Endothelial cell of umbilical vein (primary cell): ENCODE measurements at regions not wholly inside any gene's neighbourhood (a gene's known extent, or its start where the extent isn't known, plus 50 kb on each side); places are given as distances from the start of the nearest gene placed in this dataset.

Experiments
- BruUV-seq: library from RNA; stranded (reverse); fragments of 400-500 nt; replicated peaks from 2 replicates; lab custom pipeline; 2021; lab: Mats Ljungman, UMichigan
- CTCF ChIA-PET: fragments of 300-600, 350-600 bp; sonication (Branson Sonifier 250); formaldehyde crosslinking; loops from one replicate; lab custom pipeline; 2021; ENCODE audit warnings: antibody characterized with exemption, inconsistent platforms; lab: Charles Lee
- POLR2A ChIA-PET: fragments of 300-600, 350-600 bp; sonication (Branson Sonifier 250); formaldehyde crosslinking; loops from one replicate; lab custom pipeline; 2021; ENCODE audit warnings: antibody characterized with exemption, inconsistent platforms; lab: Charles Lee
- DNase-seq: peaks from one replicate; pipeline ENCODE4 v3.0.0-alpha.2; 2011; ENCODE audit warnings: low read depth, low spot score
- FAIRE-seq: peaks from 2 replicates; lab custom pipeline; 2011; peaks lifted over from hg19 to GRCh38; lab: Jason Lieb, UNC
- H2AFZ ChIP-seq: 2 replicates; pipeline ENCODE4 v1.6.0; 2012; ENCODE audit warnings: low read depth, low read length, control low read depth, inconsistent platforms
- H3K27ac ChIP-seq: 2 replicates; pipeline ENCODE4 v1.5.1; 2011; ENCODE audit warnings: low read depth, mild to moderate bottlenecking, control low read depth, low read length, moderate library complexity; ENCODE audit not compliant: insufficient read depth
- H3K27me3 ChIP-seq, 2 experiments: 2 replicates each; pipeline versions ENCODE4 v1.6.0 to v1.6.1; 2011; ENCODE audit warnings: low read length in 2 of 2, mixed read lengths in 1 of 2; ENCODE audit not compliant: control insufficient read depth in 2 of 2, insufficient read depth in 2 of 2
- H3K36me3 ChIP-seq, 2 experiments: 2 replicates in 1 of 2; 3 replicates in 1 of 2; pipeline ENCODE4 v1.5.1; 2011; ENCODE audit warnings: low read length in 2 of 2, mild to moderate bottlenecking in 1 of 2, moderate library complexity in 1 of 2; ENCODE audit not compliant: control insufficient read depth in 2 of 2, insufficient read depth in 2 of 2; ENCODE audit errors: extremely low read depth in 1 of 2
- H3K4me1 ChIP-seq: 3 replicates; pipeline ENCODE4 v1.5.1; 2011; ENCODE audit warnings: mild to moderate bottlenecking, low read length; ENCODE audit not compliant: control insufficient read depth, insufficient read depth; ENCODE audit errors: extremely low read depth
- H3K4me2 ChIP-seq: 2 replicates; pipeline ENCODE4 v1.6.1; 2011; ENCODE audit warnings: low read length, control low read depth, mixed read lengths; ENCODE audit not compliant: insufficient read depth
- H3K4me3 ChIP-seq, 3 experiments: fragments of 200-600 bp in 1 of 3; sonication (generic), shearing (Covaris generic) in 1 of 3; replicated peaks in 1 of 3; 2 replicates each; pipeline ENCODE4 v1.5.1; 2011 to 2016; ENCODE audit warnings: control low read depth in 3 of 3, low read length in 3 of 3, mild to moderate bottlenecking in 2 of 3, inconsistent platforms in 1 of 3, low read depth in 1 of 3, moderate library complexity in 1 of 3; ENCODE audit not compliant: insufficient read depth in 1 of 3
- H3K79me2 ChIP-seq: 2 replicates; pipeline ENCODE4 v1.6.0; 2012; ENCODE audit warnings: low read length, inconsistent platforms; ENCODE audit not compliant: control insufficient read depth, insufficient read depth
- H3K9ac ChIP-seq: replicated peaks from 2 replicates; pipeline ENCODE3; 2011; ENCODE audit warnings: low read length, control low read depth; ENCODE audit not compliant: insufficient read depth; ENCODE audit errors: extremely low read depth
- H3K9me1 ChIP-seq: replicated peaks from 3 replicates; pipeline ENCODE4 v1.6.0; 2011; ENCODE audit warnings: mild to moderate bottlenecking, low read length; ENCODE audit not compliant: control insufficient read depth, insufficient read depth; ENCODE audit errors: extremely low read depth
- H3K9me3 ChIP-seq: replicated peaks from 2 replicates; pipeline ENCODE4 v1.5.1; 2012; ENCODE audit warnings: low read length, inconsistent platforms; ENCODE audit not compliant: control insufficient read depth, insufficient read depth
- H4K20me1 ChIP-seq: replicated peaks from 2 replicates; pipeline ENCODE3; 2011; ENCODE audit warnings: mild to moderate bottlenecking, low read length; ENCODE audit not compliant: control insufficient read depth, insufficient read depth; ENCODE audit errors: extremely low read depth
- EZH2 ChIP-seq: IDR thresholded peaks from 2 replicates; pipeline ENCODE4 v1.6.1; 2012; ENCODE audit warnings: borderline replicate concordance, low read depth, mild to moderate bottlenecking, moderate library complexity, low read length, inconsistent platforms; ENCODE audit not compliant: severe bottlenecking
- FOS ChIP-seq: IDR thresholded peaks from 2 replicates; pipeline ENCODE4 v1.6.1; 2011; ENCODE audit warnings: mild to moderate bottlenecking, low read length, moderate library complexity, borderline replicate concordance; ENCODE audit not compliant: insufficient read depth
- GATA2 ChIP-seq: IDR thresholded peaks from 2 replicates; pipeline ENCODE4 v1.7.0; 2011; ENCODE audit warnings: low read depth, mild to moderate bottlenecking, moderate library complexity, mixed read lengths, low read length; ENCODE audit not compliant: insufficient read length, insufficient read depth
- JUN ChIP-seq: IDR thresholded peaks from 2 replicates; pipeline ENCODE4 v1.6.1; 2011; ENCODE audit warnings: borderline replicate concordance, low read depth; ENCODE audit not compliant: insufficient read length, insufficient read depth
- MYC ChIP-seq: IDR thresholded peaks from one replicate; pipeline ENCODE4 v1.6.1; 2011; ENCODE audit warnings: mild to moderate bottlenecking, low read depth, low read length
- POLR2A ChIP-seq: IDR thresholded peaks from 2 replicates; pipeline ENCODE4 v1.6.1; 2012; ENCODE audit warnings: low read depth, mild to moderate bottlenecking, control low read depth, low read length
- POLR2AphosphoS5 ChIP-seq: IDR thresholded peaks from 2 replicates; pipeline ENCODE4 v1.6.1; 2012; ENCODE audit warnings: low read depth, mild to moderate bottlenecking, control low read depth, low read length, moderate library complexity; ENCODE audit not compliant: insufficient read depth
- dilution Hi-C: fragments of 300-500 bp; cut with MboI; formaldehyde crosslinking; loops from one replicate; pipeline ENCODE4 v1.15.0; 2019; ENCODE audit warnings: low sequenced_read_pairs; ENCODE audit not compliant: extremely low pct_ligation_motif_present
- intact Hi-C: fragments of 100-400 bp; cut with micrococcal nuclease; formaldehyde crosslinking; loops from one replicate; pipeline ENCODE4 v1.10.0; 2022
- TF ChIP-seq, protein P1 (sequence below), 2 donors: IDR thresholded peaks; 1 replicate in 1 of 2; 2 replicates in 1 of 2; pipeline ENCODE4 v1.5.1; 2011; ENCODE audit warnings: low read length in 2 of 2, mild to moderate bottlenecking in 2 of 2, moderate library complexity in 2 of 2, control low read depth in 1 of 2, inconsistent platforms in 1 of 2, low read depth in 1 of 2; ENCODE audit not compliant: insufficient read depth in 1 of 2; ENCODE audit errors: extremely low read depth in 1 of 2
- TF ChIP-seq, protein P2 (sequence below): IDR thresholded peaks from 2 replicates; pipeline ENCODE4 v1.6.1; 2011; ENCODE audit not compliant: insufficient read depth, insufficient read length

DNA sequence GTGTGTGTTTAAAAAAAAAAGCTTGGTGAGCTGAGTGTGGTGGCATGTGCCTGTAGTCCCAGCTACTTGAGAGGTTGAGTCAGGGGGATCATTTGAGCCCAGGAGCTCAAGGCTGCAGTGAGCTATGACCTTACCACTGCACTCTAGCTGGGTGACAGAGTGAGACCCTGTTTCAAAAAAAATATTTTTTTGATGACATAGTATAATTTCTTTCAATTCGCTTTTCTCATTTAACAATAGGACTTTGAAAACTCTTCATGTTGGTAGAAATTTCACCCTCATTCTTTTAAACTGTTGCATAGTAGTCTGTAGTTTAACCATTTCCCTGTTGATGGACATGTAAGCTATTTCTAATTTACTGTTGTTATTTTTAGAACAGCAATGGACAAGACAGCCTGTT, 55.7 kb upstream of the EXOC6 start:
- POLR2A ChIA-PET = no interaction called here
- CTCF ChIA-PET = no interaction called here

More for the DNA sequence above, 55.7 kb upstream of the EXOC6 start:
- H3K36me3 ChIP-seq = no peaks in the 10 kb centered on the region
- no TSS peak for BruUV-seq
- H3K9ac ChIP-seq = no peak overlapping the region
- no peaks in the 10 kb centered on the region for H3K79me2 ChIP-seq
- H4K20me1 ChIP-seq = no peaks in the 10 kb centered on the region
- H3K4me1 ChIP-seq = no peaks in the 10 kb centered on the region
- no peak for TF ChIP-seq EZH2
- TF ChIP-seq, protein P1, sequence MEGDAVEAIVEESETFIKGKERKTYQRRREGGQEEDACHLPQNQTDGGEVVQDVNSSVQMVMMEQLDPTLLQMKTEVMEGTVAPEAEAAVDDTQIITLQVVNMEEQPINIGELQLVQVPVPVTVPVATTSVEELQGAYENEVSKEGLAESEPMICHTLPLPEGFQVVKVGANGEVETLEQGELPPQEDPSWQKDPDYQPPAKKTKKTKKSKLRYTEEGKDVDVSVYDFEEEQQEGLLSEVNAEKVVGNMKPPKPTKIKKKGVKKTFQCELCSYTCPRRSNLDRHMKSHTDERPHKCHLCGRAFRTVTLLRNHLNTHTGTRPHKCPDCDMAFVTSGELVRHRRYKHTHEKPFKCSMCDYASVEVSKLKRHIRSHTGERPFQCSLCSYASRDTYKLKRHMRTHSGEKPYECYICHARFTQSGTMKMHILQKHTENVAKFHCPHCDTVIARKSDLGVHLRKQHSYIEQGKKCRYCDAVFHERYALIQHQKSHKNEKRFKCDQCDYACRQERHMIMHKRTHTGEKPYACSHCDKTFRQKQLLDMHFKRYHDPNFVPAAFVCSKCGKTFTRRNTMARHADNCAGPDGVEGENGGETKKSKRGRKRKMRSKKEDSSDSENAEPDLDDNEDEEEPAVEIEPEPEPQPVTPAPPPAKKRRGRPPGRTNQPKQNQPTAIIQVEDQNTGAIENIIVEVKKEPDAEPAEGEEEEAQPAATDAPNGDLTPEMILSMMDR (IDR thresholded peaks at IDR 0.05; ENCODE audit: extremely low read depth in 1 of 2, insufficient read depth in 1 of 2, low read depth in 1 of 2, low read length in 2 of 2) = no peak
- no peak for TF ChIP-seq MYC
- no peak for TF ChIP-seq JUN
- no peak for TF ChIP-seq FOS
- TF ChIP-seq, protein P2, sequence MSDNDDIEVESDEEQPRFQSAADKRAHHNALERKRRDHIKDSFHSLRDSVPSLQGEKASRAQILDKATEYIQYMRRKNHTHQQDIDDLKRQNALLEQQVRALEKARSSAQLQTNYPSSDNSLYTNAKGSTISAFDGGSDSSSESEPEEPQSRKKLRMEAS = no peak
- TF ChIP-seq POLR2A = no peak
- no peak for TF ChIP-seq GATA2
- TF ChIP-seq POLR2AphosphoS5 = no peak
- H3K27me3 ChIP-seq = no peaks in the 10 kb centered on the region
- no peaks in the 10 kb centered on the region for H3K9me3 ChIP-seq
- no peaks in the 10 kb centered on the region for H3K9me1 ChIP-seq
- dilution Hi-C loops (no loop called here), intact Hi-C loops (no loop called here)
- H3K4me2 ChIP-seq = no peak overlapping the region
- FAIRE-seq (no peak), DNase-seq (no peak)
- no peak overlapping the region for H3K27ac ChIP-seq
- H3K4me3 ChIP-seq = no peak overlapping the region
- no peak overlapping the region for H2AFZ ChIP-seq
